D721Med (cell line): ENCODE measurements at regions not wholly inside any gene's neighbourhood (a gene's known extent, or its start where the extent isn't known, plus 50 kb on each side); places are given as distances from the start of the nearest gene placed in this dataset.

Experiments used
- DNase-seq: peaks from one replicate; pipeline ENCODE4 v3.0.0; 2011; ENCODE audit warnings: low spot score; ENCODE audit not compliant: insufficient read length
- FAIRE-seq: peaks from 2 replicates; lab custom pipeline; 2011; peaks lifted over from hg19 to GRCh38; lab: Jason Lieb, UNC
- TF ChIP-seq, protein P1 (sequence below): IDR thresholded peaks from 2 replicates; pipeline ENCODE4 v1.5.1; 2012; ENCODE audit warnings: mild to moderate bottlenecking, control low read depth; ENCODE audit not compliant: insufficient read depth; ENCODE audit errors: missing control alignments

DNA sequence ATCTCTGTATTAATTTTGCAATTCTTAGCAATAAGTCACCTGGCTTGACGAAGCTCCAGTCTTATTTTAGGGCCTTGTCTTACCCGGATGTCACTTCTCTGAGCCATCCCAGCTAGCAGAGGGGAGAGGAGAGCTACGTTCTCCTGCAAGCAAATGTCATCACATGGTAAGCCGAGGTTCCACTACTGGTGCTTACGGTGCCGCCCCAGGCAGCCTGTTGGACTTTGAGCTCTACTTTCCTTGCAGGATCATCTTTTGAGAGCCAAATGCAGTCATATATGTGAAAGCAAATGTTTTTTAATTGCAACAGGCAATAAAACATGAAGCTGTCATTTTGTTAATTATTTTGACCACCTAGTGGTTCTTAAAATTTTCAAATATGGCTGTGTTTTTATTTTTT, 140.9 kb downstream of the FAM43A start:
- TF ChIP-seq, protein P1, sequence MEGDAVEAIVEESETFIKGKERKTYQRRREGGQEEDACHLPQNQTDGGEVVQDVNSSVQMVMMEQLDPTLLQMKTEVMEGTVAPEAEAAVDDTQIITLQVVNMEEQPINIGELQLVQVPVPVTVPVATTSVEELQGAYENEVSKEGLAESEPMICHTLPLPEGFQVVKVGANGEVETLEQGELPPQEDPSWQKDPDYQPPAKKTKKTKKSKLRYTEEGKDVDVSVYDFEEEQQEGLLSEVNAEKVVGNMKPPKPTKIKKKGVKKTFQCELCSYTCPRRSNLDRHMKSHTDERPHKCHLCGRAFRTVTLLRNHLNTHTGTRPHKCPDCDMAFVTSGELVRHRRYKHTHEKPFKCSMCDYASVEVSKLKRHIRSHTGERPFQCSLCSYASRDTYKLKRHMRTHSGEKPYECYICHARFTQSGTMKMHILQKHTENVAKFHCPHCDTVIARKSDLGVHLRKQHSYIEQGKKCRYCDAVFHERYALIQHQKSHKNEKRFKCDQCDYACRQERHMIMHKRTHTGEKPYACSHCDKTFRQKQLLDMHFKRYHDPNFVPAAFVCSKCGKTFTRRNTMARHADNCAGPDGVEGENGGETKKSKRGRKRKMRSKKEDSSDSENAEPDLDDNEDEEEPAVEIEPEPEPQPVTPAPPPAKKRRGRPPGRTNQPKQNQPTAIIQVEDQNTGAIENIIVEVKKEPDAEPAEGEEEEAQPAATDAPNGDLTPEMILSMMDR = no peak
- DNase-seq (no peak), FAIRE-seq (no peak)

- DNase-seq (no peak), FAIRE-seq (no peak)
- TF ChIP-seq, protein P1 = no peak
Measured at GRCh38 chr3:194827486-194827885, 141.8 kb downstream of the FAM43A start.

DNA sequence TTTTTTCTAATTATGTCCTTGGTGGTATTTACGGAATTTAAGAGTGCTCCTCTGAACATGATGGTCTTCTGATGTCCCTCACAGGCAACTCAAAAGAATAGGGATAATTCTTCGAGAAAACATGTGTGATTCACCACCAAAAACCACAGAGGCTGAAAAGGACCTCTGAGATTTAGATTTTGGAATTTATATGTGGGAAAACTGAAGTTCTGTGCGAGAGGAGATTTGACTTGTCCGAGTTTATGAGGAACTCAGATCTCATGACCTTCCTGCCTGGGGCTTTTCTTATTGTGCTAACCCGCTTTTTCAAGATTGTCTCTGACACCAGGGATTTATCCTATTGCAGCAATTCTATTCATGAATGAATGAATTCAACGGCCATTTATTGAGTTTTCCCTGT, 142.4 kb downstream of the FAM43A start:
- DNase-seq (no peak), FAIRE-seq (no peak)
- TF ChIP-seq, protein P1 = no peak

- TF ChIP-seq, protein P1 = no peak
- no peak for FAIRE-seq
- no peak for DNase-seq
Measured at GRCh38 chr3:194828926-194829325, 143.2 kb downstream of the FAM43A start.

DNA sequence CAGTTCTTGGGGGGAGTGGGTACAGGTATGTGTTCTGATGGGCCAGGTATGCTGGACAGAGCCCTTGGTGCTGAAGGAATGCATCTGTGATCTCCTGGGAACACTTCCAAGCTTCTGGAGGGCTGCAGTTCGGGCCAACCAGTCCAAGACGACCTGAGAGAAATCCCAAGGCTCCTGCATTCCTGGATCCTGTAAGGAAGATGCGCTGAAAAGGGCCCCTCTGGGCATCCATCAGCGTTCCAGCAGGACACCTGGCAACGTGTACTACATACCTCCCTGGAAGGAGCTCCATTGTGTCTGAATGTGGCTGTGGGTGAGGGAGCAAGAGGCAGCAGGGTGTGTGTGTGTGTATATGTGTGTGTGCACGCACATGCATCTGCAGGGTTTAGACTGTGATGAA, 144.7 kb downstream of the FAM43A start:
- TF ChIP-seq, protein P1 = no peak
- no peak for DNase-seq
- no peak for FAIRE-seq

DNA sequence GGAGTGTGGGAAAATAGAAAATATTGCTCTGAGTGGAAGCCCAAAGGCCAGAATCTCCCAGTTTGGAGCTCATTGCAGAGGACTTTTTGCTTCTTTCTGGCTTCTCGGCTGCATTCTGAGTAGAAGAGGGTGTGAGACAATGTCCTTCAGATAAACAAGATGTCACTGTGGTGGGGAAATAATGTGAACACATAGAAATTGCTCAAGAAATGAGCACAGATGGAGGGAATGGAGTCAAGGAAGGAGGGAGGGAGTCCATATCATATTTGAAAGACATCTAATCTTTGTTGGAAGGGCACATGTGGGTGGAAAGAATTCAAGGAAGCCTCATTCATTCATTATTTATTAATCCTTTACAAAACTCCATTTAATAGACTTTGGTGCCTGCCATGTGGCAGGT, 145.3 kb downstream of the FAM43A start:
- TF ChIP-seq, protein P1 = no peak
- no peak for FAIRE-seq
- no peak for DNase-seq

DNA sequence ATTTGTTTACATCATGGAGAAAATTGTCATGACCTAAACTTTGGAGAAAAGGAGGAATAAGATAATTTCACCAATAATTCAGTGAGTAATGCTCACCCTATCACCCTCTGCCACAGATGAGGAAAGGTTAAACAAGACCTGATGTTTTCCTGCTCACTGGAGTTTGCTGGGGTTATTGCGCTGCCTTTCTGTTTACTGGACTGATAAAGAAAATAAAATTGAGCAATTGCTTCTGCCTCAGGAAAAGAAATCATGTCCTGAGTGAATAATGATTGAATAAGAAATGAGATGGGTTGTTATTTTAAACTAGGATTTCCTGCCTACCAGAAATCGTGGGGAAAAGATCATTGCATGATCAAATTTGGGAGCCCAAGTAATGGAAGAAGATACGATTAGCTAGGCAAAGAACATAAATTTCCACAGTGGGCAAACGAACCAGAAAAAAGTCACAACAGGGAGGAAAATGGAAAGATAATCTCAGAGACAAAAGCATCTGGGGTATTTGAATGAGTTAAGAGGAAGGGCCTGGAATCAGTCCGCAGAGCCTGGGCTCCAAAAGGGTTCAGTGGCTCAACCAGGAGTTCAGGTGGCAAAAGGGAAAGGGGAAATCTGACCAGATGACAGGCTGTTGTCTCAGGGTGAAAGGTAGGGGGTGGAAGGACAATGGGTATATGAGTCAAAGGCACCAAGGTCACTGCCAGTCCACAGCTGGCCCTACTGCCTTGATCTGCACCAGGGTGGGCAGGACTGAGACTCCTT, 146.8 kb downstream of the FAM43A start:
- no peak for DNase-seq
- FAIRE-seq = no peak
- TF ChIP-seq, protein P1 = no peak
